ENCODE measurements at regions not wholly inside any gene's neighbourhood (a gene's known extent, or its start where the extent isn't known, plus 50 kb on each side); places are given as distances from the start of the nearest gene placed in this dataset.

- 87% methylated on average over 5 of the region's 5 CpGs; no CpG with 5 or more reads in 1 of the 2 experiments for WGBS, 2 experiments (ENCODE audit: extremely low coverage in 1 of 2, insufficient coverage in 1 of 2, insufficient read length in 1 of 2, insufficient replicate concordance in 2 of 2, low coverage in 1 of 2, low lambda C conversion rate in 2 of 2, missing lambda C conversion rate in 1 of 2)
- Histone ChIP-seq H2AFZ (ENCODE audit: low read length) (no peak overlapping the region), H3K9me3 (ENCODE audit: insufficient read depth in 2 of 2, low read depth in 1 of 2, low read length in 1 of 2) (no peaks in the 10 kb centered on the region), H3K4me2 (ENCODE audit: insufficient read depth in 1 of 2, low read depth in 2 of 2, low read length in 2 of 2) (no peak overlapping the region), H3K56ac (replicated peaks; ENCODE audit: insufficient read length, low read depth, low read length) (no peak overlapping the region), H2BK120ac (replicated peaks; ENCODE audit: low read depth, low read length) (no peak overlapping the region), H3K4me3 (ENCODE audit: extremely low read depth in 1 of 4, insufficient read depth in 2 of 4, low read depth in 3 of 4, low read length in 4 of 4) (no peak overlapping the region), H3K79me1 (ENCODE audit: low read depth, low read length) (no peaks in the 10 kb centered on the region), H3K9ac (replicated peaks in 1 of 4; ENCODE audit: extremely low read depth in 1 of 4, low read depth in 3 of 4, low read length in 3 of 4) (no peak overlapping the region), H4K20me1 (replicated peaks in 1 of 2; ENCODE audit: control insufficient read depth in 1 of 2, insufficient read depth in 2 of 2, low read length in 2 of 2) (no peaks in the 10 kb centered on the region), H3K27me3 (replicated peaks in 1 of 4; ENCODE audit: control insufficient read depth in 3 of 4, extremely low read depth in 1 of 4, insufficient read depth in 3 of 4, low read length in 3 of 4) (no peaks in the 10 kb centered on the region), H3K18ac (ENCODE audit: extremely low read depth, low read length) (no peak overlapping the region), H2AK5ac (ENCODE audit: low read depth, low read length) (no peak overlapping the region), H2BK20ac (ENCODE audit: low read length) (no peak overlapping the region), H3K27ac (ENCODE audit: low read depth, low read length) (no peak overlapping the region), H3K4ac (replicated peaks; ENCODE audit: insufficient read length, low read depth, low read length) (no peak overlapping the region), H3K36me3 (ENCODE audit: control insufficient read depth in 2 of 4, insufficient read depth in 4 of 4, low read length in 3 of 4) (no peaks in the 10 kb centered on the region), H3K23ac (ENCODE audit: insufficient read length) (no peak overlapping the region), H4K91ac (replicated peaks; ENCODE audit: insufficient read length, low read length) (no peak overlapping the region), H2BK5ac (ENCODE audit: low read depth, low read length) (no peak overlapping the region), H3K79me2 (ENCODE audit: control insufficient read depth in 1 of 2, insufficient read depth in 2 of 2, low read length in 2 of 2) (no peaks in the 10 kb centered on the region), H3K4me1 (replicated peaks in 1 of 4; ENCODE audit: control insufficient read depth in 3 of 4, insufficient read depth in 4 of 4, low read length in 3 of 4) (0 out of 7 replicates have a peak, but pooled peaks cover 0 to 2% (median 0%) of the 10 kb centered on the region in 4 experiments), H4K5ac (ENCODE audit: insufficient read length, low read depth, low read length) (no peak overlapping the region), H3K23me2 (ENCODE audit: low read depth, low read length) (no peaks in the 10 kb centered on the region), H2BK15ac (ENCODE audit: low read length) (no peak overlapping the region), H2BK12ac (ENCODE audit: low read depth, low read length) (no peak overlapping the region), H4K8ac (ENCODE audit: extremely low read depth, insufficient read depth, low read length) (no peak overlapping the region), H3K14ac (ENCODE audit: insufficient read length) (no peak overlapping the region)
- no peak for DNase-seq (ENCODE audit: low read depth in 1 of 2, low spot score in 2 of 2)
- ChIA-PET POLR2A (ENCODE audit: partially characterized antibody) (no interaction called here), CTCF (ENCODE audit: partially characterized antibody) (no interaction called here)
- no peak for TF ChIP-seq SIX5 (IDR thresholded peaks at IDR 0.05; ENCODE audit: low read depth, low read length)
- FAIRE-seq, result no peak
Measured at GRCh38 chr20:52441710-52442109, 250.1 kb upstream of the ZFP64 start.

Data from H1 (cell line).